HUES6 (cell line): ENCODE measurements at regions not wholly inside any gene's neighbourhood (a gene's known extent, or its start where the extent isn't known, plus 50 kb on each side); places are given as distances from the start of the nearest gene placed in this dataset.

ENCODE experiments used
- H3K27ac ChIP-seq: 2 replicates; pipeline ENCODE4 v1.7.0; 2013; ENCODE audit warnings: low read depth, mild to moderate bottlenecking, low read length, inconsistent platforms
- H3K27me3 ChIP-seq: 2 replicates; pipeline ENCODE4 v1.6.1; 2013; ENCODE audit warnings: low read length; ENCODE audit not compliant: control insufficient read depth, insufficient read depth
- H3K36me3 ChIP-seq: 2 replicates; pipeline ENCODE4 v1.6.1; 2013; ENCODE audit warnings: low read length; ENCODE audit not compliant: control insufficient read depth, insufficient read depth
- H3K4me1 ChIP-seq: 2 replicates; pipeline ENCODE4 v1.6.1; 2013; ENCODE audit warnings: low read length; ENCODE audit not compliant: control insufficient read depth, insufficient read depth
- H3K4me3 ChIP-seq: 2 replicates; pipeline ENCODE4 v1.5.1; 2013; ENCODE audit warnings: low read depth, low read length
- H3K9ac ChIP-seq: one replicate; pipeline ENCODE4 v1.6.1; 2013; ENCODE audit warnings: mild to moderate bottlenecking, low read length
- H3K9me3 ChIP-seq: 2 replicates; pipeline ENCODE4 v1.6.1; 2013; ENCODE audit warnings: low read depth, low read length; ENCODE audit not compliant: control insufficient read depth, insufficient read depth

- Histone ChIP-seq H3K36me3 (no peaks in the 10 kb centered on the region), H3K4me3 (no peak overlapping the region), H3K4me1 (no peaks in the 10 kb centered on the region; the same call in 1 of the 2 replicates), H3K27ac (no peak overlapping the region), H3K9me3 (peaks cover 4% of the 10 kb centered on the region; the same call in 1 of the 2 replicates), H3K27me3 (no peaks in the 10 kb centered on the region), H3K9ac (no peak overlapping the region)
Observed at GRCh38 chr4:13849778-13850177, 222.3 kb upstream of the BOD1L1 start.

DNA sequence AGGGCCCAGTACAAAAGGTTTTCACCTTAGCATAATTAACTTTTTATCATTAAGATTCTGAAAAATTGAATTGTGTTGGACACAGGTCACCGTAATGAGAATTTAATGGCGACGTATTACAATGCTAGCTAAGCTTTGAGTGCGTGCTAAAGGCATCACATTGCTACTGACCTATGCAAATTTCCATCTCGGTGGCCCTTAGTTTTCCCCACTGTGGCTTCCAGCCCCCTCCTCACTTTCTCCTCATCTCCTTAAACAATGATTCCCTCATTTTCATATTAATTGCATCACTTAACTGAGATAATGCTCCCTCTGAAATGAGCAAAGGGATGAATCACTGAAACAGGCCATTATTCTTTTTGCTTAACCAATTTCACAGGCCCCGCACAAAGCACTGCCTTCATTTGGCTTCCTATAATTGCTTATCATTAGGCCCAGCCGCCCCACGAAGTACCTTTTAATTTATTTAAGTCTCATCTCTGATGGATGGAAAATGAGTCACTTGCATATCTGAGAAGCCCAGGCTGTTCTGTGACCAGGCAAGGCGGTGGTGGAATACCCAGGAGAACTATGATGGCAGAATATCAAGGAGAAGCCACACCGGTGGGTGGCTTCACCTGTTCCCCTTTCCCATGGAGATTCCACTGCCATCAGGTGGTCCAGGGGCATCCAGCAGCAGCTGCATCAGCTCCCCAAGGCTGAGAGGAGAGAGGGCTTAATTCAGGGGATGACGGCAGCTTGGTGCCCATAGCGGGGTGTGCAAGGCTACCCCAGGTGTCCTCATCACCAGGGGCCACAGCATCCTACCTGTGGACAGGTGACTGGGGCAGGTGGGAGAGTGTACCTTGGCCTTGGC, 223.8 kb upstream of the BOD1L1 start:
- H3K36me3 ChIP-seq, result no peaks in the 10 kb centered on the region
- no peak overlapping the region for H3K9ac ChIP-seq
- H3K9me3 ChIP-seq, result peaks cover 4% of the 10 kb centered on the region; the same call in 1 of the 2 replicates

DNA sequence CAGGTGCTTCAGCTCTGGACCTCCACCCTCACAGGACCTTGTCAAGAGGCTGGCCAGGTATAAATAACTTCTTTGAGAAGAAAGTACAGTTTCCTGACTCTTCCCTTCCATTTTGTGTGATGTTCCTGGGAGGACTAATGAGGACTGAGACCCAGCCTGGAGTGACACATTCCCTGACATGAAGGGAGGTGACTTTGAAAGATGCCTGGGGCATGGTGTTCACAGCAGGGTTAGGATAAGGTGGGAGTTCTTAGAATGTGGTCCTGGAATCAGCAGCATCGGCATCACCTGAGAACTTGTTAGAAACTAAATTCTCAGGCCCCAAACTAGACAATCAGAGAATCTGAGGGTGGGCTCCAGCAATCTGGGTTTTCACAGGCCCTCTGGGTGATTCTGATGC, 224.9 kb upstream of the BOD1L1 start:
- Histone ChIP-seq H3K36me3 (no peaks in the 10 kb centered on the region), H3K4me3 (no peak overlapping the region), H3K4me1 (no peaks in the 10 kb centered on the region; the same call in 1 of the 2 replicates), H3K27ac (no peak overlapping the region), H3K9ac (no peak overlapping the region), H3K9me3 (peaks cover 4% of the 10 kb centered on the region; the same call in 1 of the 2 replicates), H3K27me3 (no peaks in the 10 kb centered on the region)

More for the DNA sequence above, 223.8 kb upstream of the BOD1L1 start:
- no peaks in the 10 kb centered on the region for H3K27me3 ChIP-seq
- H3K4me1 ChIP-seq, result no peaks in the 10 kb centered on the region; the same call in 1 of the 2 replicates
- no peak overlapping the region for H3K4me3 ChIP-seq
- no peak overlapping the region for H3K27ac ChIP-seq

GRCh38 chr4:13856387-13856786, 228.9 kb upstream of the BOD1L1 start:
- Histone ChIP-seq H3K9me3 (no peaks in the 10 kb centered on the region), H3K36me3 (no peaks in the 10 kb centered on the region), H3K9ac (no peak overlapping the region), H3K27me3 (no peaks in the 10 kb centered on the region), H3K4me3 (no peak overlapping the region), H3K4me1 (no peaks in the 10 kb centered on the region; the same call in 1 of the 2 replicates), H3K27ac (no peak overlapping the region)

DNA sequence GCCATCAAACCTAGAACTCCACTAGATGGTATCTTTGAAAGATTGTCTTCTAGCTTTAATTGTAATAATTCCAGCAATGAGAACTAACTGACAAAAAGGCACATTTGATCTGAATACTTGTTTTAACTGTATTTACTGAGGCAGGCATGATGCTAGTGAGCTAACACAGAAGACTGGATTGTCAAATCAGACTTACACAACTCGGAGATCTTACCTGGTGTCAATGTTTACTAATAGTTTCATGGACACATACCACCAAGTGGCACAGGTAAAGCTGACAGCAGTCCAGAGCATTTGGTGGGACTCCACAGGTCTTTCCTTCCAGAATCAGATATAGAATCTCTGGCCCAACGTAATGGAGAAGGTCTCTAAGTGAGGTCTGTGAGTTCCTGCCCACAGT, 229.9 kb upstream of the BOD1L1 start:
- H3K27me3 ChIP-seq, result no peaks in the 10 kb centered on the region
- H3K4me3 ChIP-seq, result no peak overlapping the region
- no peak overlapping the region for H3K9ac ChIP-seq
- H3K4me1 ChIP-seq, result no peaks in the 10 kb centered on the region; the same call in 1 of the 2 replicates
- H3K36me3 ChIP-seq, result no peaks in the 10 kb centered on the region
- H3K9me3 ChIP-seq, result peaks cover 4% of the 10 kb centered on the region; the same call in 1 of the 2 replicates
- no peak overlapping the region for H3K27ac ChIP-seq

DNA sequence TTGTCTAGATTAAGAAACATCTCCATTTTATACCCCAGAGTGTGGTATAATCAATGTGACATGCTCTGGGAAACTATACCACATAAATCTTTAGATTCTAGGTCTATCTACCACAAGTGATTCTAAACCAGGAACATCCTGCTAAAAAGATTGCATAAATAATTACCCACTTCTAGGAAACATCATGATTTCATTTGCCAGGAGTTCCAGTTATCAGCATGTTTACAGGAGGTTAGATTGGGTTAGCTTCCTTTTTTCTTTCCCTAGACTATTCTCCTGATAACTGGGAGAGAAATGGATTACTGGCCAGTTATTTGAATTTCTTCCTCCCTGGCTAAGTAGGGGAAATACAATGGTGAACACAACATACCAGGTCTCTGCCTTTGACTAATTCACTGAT, 230.3 kb upstream of the BOD1L1 start:
- no peaks in the 10 kb centered on the region for H3K36me3 ChIP-seq
- no peak overlapping the region for H3K9ac ChIP-seq
- H3K27ac ChIP-seq, result no peak overlapping the region
- H3K9me3 ChIP-seq, result peaks cover 4% of the 10 kb centered on the region; the same call in 1 of the 2 replicates
- no peaks in the 10 kb centered on the region; the same call in 1 of the 2 replicates for H3K4me1 ChIP-seq
- H3K27me3 ChIP-seq, result no peaks in the 10 kb centered on the region
- H3K4me3 ChIP-seq, result no peak overlapping the region

- Histone ChIP-seq H3K4me1 (no peaks in the 10 kb centered on the region; the same call in 1 of the 2 replicates), H3K36me3 (no peaks in the 10 kb centered on the region), H3K27me3 (no peaks in the 10 kb centered on the region), H3K27ac (no peak overlapping the region), H3K9me3 (peaks cover 5% of the 10 kb centered on the region; the same call in 1 of the 2 replicates), H3K9ac (no peak overlapping the region), H3K4me3 (no peak overlapping the region)
Observed at GRCh38 chr4:13859423-13859822, 231.9 kb upstream of the BOD1L1 start.

- no peaks in the 10 kb centered on the region for H3K27me3 ChIP-seq
- no peak overlapping the region for H3K9ac ChIP-seq
- no peak overlapping the region for H3K4me3 ChIP-seq
- peaks cover 7% of the 10 kb centered on the region; the same call in 1 of the 2 replicates for H3K9me3 ChIP-seq
- no peak overlapping the region for H3K27ac ChIP-seq
- H3K36me3 ChIP-seq, result no peaks in the 10 kb centered on the region
- H3K4me1 ChIP-seq, result no peaks in the 10 kb centered on the region; the same call in 1 of the 2 replicates
Observed at GRCh38 chr4:13860126-13860525, 232.6 kb upstream of the BOD1L1 start.

- Histone ChIP-seq H3K27ac (no peak overlapping the region), H3K4me3 (no peak overlapping the region), H3K9me3 (peaks cover 7% of the 10 kb centered on the region; the same call in 1 of the 2 replicates), H3K4me1 (no peaks in the 10 kb centered on the region), H3K36me3 (no peaks in the 10 kb centered on the region), H3K27me3 (no peaks in the 10 kb centered on the region), H3K9ac (no peak overlapping the region)
Observed at GRCh38 chr4:13865871-13866669, 238.5 kb upstream of the BOD1L1 start.

- H3K9me3 ChIP-seq, result peaks cover 7% of the 10 kb centered on the region; the same call in 1 of the 2 replicates
Observed at GRCh38 chr4:13866881-13867280, 239.4 kb upstream of the BOD1L1 start.

GRCh38 chr4:13872155-13872554, 244.6 kb upstream of the BOD1L1 start:
- Histone ChIP-seq H3K4me1 (no peaks in the 10 kb centered on the region), H3K9ac (no peak overlapping the region), H3K27ac (no peak overlapping the region), H3K9me3 (no peaks in the 10 kb centered on the region), H3K36me3 (no peaks in the 10 kb centered on the region), H3K4me3 (no peak overlapping the region), H3K27me3 (no peaks in the 10 kb centered on the region)

More at GRCh38 chr4:13866881-13867280, 239.4 kb upstream of the BOD1L1 start:
- H3K36me3 ChIP-seq, result no peaks in the 10 kb centered on the region
- H3K4me1 ChIP-seq, result no peaks in the 10 kb centered on the region
- no peak overlapping the region for H3K9ac ChIP-seq
- no peak overlapping the region for H3K27ac ChIP-seq
- no peak overlapping the region for H3K4me3 ChIP-seq
- no peaks in the 10 kb centered on the region for H3K27me3 ChIP-seq
